Dermis microvascular lymphatic vessel endothelial cell (primary cell): ENCODE measurements at regions not wholly inside any gene's neighbourhood (a gene's known extent, or its start where the extent isn't known, plus 50 kb on each side); places are given as distances from the start of the nearest gene placed in this dataset.

ENCODE experiments used
- DNase-seq, 2 donors: peaks; one replicate each; pipeline versions ENCODE4 v3.0.0 to v3.0.0-alpha.2; 2010; ENCODE audit warnings: low read depth in 2 of 2

DNA sequence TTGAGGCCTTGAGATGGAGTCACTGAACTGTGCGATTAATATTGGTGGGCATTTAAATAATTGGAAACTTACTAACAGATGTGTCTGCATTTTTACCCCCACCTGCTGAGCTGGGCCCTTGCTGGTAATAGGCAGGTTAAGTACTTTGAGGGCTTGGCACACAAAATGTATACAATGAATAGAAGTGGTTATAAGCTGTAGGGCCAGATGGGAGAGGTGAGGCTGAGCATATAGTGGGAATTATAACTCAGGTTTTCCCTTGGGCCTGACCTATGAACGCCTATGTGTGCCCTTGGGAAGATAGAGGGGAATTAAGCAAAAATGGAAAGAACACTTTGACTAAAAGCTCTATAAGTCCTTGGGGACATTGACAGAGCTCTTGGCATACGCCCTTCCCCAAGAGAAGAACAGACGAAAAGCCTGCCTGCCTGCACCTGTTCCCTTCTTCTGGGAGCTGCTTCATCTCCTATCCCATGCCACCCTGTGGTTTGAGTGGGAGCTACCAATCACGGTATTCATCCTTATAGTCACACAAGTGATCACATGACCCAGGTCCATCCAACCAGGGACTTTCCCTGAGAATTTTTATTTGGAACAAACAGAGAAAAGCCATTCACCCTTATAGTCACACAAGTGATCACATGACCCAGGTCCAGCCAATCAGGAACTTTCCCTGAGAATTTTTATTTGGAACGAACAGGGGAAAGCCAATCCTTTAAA lies 260.7 kb upstream of the CSF3R start:
- no peak for DNase-seq

DNA sequence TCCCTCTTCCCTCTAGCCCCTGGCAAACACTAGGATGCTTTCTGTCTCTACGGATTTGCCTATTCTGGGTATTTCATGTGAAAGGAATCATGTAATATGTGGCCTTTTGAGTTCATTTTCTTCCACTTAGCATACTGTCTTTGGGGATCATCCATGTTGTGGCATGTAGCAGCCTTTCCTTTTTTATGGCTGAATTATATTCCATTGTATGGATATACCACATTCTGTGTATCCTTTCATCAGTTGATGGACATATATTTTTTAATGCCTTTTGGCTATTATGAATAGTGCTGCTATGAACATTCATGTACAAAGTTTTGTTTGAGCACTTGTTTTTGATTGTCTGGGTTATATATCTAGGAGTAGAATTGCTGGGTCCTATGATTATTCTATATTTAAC lies 258.4 kb upstream of the CSF3R start:
- no peak for DNase-seq

GRCh38 chr1:36740446-36740845 lies 257.7 kb upstream of the CSF3R start:
- DNase-seq, result no peak

- DNase-seq, result no peak
Observed at GRCh38 chr1:36739703-36740289, 257.1 kb upstream of the CSF3R start.

GRCh38 chr1:36738245-36738644 lies 255.5 kb upstream of the CSF3R start:
- no peak for DNase-seq

DNA sequence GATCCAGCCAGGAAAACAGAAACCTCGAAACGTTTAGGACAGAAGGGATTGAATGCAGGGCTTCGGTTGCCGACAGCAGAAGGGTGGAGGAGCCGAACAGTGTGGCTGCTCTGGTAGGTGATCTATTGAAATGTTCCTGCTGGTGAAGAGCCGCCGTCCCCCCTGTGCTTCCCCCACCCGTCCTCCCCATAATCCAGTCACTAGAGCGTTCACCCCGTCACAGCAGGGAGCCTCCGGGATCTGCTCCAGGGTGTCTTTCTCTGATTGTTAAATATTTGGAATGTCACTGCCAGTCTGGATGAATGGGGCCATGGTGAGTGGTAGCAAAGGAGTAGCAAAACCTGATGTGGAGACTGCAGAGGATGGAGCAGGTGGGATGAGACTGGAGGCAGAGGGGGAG lies 255.1 kb upstream of the CSF3R start:
- no peak for DNase-seq

- DNase-seq, result no peak
Observed at GRCh38 chr1:36737038-36737555, 254.4 kb upstream of the CSF3R start.

- no peak for DNase-seq
Observed at GRCh38 chr1:36735939-36736730, 253.4 kb upstream of the CSF3R start.

DNA sequence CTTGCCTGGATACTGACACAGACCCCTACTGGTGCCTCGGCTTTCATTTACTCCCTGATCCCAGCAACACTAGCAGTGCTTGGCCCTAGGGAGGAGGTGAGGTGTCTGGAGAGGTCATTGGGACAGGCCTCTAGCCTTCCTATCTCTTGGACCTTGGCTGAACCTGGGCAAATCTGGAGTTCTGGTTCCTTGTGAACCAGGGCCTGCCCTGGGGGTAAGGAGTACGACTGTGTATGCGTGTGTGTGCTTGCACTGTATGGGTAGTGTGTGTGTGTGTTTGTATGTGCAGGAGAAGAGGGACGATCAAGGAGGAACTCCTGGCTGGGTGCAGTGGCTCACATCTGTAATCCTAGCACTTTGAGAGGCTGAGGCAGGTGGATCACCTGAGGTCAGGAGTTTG lies 252.7 kb upstream of the CSF3R start:
- DNase-seq, result no peak

GRCh38 chr1:36734356-36734755 lies 251.6 kb upstream of the CSF3R start:
- DNase-seq, result no peak

GRCh38 chr1:36733748-36734147 lies 251.0 kb upstream of the CSF3R start:
- DNase-seq, result no peak

DNA sequence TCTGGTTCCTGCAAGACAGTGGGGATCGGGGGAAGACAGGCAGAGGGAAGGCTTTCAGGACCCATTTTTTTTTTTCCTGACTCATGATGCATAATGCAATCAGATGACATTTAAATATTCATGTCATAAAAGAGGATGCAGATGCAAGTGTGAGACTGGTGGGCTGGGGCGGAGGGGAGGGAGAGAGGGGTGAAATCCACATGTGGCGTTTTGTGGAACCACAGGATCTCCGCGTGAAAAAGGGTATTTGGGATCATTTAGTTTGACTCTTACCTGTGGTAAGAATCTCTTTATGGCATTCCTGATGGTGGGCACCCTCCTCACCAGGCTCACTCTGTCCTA lies 249.3 kb upstream of the CSF3R start:
- no peak for DNase-seq

DNA sequence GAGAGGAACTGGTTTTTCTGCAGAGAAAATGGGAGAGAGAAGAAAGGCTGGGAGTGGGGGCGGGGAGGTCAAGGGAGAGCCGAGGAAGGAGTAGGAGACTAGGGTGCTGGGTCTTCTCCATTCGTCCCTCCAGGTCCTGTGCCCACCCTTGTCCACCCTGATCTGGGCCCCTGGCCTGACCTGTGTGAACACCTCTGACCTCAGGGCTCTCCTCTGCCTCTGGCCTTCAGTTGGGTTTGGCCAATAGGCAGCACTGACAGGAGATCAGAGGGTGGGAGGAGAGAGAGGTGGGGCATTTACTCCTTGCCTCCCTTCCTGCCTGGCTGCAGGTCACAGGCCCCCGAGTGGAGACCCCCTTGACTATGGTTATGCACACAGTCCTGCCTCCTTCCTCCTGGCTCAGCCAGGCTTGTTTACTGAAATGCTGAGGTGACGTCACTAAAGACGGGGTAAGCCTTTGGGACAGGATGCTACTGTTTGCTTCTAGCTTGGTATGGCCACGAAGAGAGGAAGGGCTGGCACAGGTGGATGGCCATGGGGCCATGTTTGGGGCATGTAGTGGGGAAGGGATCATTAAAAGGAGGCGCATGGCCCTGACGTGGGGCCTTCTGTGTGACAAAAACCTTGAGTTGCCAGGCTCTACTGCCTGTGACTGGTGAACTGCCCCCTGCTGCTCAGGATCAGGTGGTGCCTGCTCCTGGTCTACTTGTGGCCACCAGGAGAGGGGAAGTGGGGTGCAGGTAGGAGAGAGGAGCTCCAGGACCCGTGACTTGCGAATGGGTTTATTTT lies 248.7 kb upstream of the CSF3R start:
- DNase-seq, result no peak

DNA sequence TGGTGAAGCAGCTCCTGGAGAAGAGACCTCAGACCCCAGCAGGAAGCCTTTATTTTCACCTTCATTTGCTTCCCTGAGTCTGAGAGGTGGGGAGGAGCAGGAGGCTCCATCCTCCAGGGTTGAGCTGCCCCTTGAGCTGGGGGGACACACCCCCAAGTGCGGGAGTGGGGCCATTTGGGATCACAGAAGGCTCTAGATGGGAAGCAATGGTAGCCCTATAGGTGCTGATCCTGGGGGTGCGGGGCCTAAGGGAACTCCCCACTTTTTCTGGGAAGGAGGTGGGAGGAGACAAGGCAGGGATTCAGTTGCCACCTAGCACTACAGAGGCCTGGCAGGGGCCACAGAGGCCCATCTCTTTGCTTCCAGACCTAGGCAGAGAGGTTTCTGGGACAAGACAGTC lies 247.9 kb upstream of the CSF3R start:
- DNase-seq, result no peak

GRCh38 chr1:36729716-36730510 lies 247.2 kb upstream of the CSF3R start:
- no peak for DNase-seq

DNA sequence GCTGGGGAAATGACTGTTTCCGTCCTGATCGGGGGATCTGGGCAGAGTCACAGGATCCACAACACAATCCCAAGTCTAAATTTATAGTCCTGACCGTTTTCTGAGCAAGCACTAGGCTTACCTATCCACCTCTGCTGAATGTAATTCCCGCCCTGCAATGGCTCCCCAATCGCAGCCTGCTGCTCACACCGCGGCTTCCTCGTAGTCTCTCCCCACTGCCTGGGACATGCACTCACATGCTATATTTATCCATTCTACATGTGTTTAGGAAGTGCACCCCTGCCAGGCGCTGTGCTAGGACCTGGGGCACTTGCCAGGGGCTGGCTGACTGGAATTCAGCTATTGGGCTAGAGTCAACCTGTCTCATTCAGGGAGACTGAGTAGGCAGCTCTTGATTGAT lies 246.6 kb upstream of the CSF3R start:
- peak in 1 of 2 donors; percentile 5 for DNase-seq

GRCh38 chr1:36728846-36729245 lies 246.1 kb upstream of the CSF3R start:
- no peak for DNase-seq

DNA sequence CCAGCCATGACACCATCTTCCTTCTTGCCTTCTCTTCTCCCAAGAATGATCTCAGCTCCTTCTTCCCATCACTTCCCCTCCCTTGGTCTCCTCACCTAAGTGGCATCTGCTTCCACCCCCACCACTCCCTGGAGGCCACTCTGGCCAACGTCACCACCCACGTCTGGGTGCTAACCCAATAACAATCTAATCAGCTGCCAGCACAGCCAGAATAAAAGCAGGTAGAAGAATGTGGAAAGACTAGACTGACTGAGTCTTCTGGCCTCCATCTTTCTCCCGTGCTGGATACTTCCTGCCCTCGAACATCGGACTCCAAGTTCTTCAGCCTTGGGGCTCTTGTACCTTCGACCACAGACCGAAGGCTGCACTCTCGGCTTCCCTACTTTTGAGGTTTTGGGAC lies 245.3 kb upstream of the CSF3R start:
- DNase-seq, result no peak

- no peak for DNase-seq
Observed at GRCh38 chr1:36725151-36725550, 242.4 kb upstream of the CSF3R start.

DNA sequence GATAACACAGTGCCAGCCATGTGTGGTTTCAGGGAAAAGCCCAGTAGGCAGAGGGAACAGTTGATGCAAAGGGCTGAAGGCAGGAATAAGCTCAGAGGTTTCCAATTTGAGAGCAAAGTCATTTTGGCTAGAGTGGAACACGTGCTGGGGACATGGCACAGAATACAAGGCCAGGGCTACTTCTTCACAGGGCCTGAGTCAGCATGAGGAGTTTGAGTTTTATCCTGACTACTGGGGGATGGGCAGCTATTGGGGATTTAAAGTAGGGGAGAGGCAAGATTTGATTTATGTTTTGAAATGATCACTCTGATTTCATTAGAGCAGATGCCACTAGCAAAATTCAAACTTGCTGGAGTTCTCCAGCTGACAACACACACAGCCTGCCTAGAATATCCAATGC lies 241.1 kb upstream of the CSF3R start:
- no peak for DNase-seq

DNA sequence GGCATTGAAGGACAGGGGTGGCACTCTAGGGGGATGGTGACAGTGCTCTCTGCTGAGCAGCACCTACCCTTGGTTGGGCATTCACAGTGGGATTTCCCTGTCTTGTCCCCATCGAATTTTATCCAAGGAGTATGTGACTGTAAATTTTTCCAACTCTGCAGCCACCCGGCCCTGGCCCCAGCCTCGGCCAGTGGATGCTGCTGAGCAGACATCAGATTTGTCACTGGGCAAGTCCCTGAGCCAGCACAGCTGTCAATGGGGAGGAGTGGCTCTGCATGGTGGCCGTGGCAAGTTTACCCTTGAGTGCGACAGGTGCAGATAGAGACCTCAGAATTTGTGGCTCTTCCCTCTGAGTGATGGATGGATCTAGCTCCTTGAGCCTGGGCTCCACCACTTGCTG lies 240.2 kb upstream of the CSF3R start:
- no peak for DNase-seq
